Body of pancreas (tissue), 4 donors: ENCODE measurements at regions not wholly inside any gene's neighbourhood (a gene's known extent, or its start where the extent isn't known, plus 50 kb on each side); places are given as distances from the start of the nearest gene placed in this dataset.

Experiments used
- POLR2A ChIP-seq, 3 donors: fragments of 450-650 bp; IDR thresholded peaks; one replicate each; pipeline ENCODE4 v1.6.1; 2016; ENCODE audit warnings: antibody characterized with exemption in 3 of 3, mild to moderate bottlenecking in 2 of 3
- TF ChIP-seq, protein P1 (sequence below), 7 experiments: fragments of 450-650 bp in 4 of 7; fragments of 200-600 bp in 3 of 7; sonication (generic) in 3 of 7; IDR thresholded peaks; one replicate each; pipeline ENCODE4 v1.5.1; 2016 to 2019; ENCODE audit warnings: antibody characterized with exemption in 7 of 7

DNA sequence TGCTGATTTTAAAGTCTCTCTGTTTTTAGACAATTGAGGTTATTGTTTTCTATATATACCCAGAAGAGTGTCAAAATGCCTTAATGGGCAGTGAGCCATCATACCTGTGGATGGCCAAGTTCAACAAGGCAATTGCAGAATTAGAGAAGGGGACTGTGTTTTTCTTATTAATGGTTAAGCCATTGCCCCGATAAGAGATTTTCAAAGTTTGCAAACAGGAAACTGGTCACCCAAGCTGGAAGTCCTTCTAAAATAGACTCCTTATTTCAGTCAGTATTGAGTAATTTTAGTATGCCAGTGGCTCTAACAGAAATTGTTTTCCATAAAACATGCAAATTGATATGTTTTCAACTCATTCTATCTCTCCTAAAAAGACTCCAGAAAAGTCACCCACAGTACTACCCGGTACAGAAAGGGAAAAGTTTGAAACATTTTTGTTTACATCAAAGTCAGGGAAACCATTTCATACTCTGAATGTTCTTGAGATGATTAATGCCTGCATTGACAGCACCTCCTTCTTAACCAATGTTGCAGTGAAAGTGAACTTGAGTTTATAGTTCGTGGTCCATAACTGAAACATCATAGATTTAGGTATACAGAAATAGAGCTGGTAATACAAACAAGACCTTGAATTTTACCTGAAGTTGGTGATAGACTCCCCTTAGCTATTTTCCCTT, 191.1 kb downstream of the TMX1 start:
- TF ChIP-seq, protein P1, sequence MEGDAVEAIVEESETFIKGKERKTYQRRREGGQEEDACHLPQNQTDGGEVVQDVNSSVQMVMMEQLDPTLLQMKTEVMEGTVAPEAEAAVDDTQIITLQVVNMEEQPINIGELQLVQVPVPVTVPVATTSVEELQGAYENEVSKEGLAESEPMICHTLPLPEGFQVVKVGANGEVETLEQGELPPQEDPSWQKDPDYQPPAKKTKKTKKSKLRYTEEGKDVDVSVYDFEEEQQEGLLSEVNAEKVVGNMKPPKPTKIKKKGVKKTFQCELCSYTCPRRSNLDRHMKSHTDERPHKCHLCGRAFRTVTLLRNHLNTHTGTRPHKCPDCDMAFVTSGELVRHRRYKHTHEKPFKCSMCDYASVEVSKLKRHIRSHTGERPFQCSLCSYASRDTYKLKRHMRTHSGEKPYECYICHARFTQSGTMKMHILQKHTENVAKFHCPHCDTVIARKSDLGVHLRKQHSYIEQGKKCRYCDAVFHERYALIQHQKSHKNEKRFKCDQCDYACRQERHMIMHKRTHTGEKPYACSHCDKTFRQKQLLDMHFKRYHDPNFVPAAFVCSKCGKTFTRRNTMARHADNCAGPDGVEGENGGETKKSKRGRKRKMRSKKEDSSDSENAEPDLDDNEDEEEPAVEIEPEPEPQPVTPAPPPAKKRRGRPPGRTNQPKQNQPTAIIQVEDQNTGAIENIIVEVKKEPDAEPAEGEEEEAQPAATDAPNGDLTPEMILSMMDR (IDR thresholded peaks at IDR 0.05): no peak
- no peak for TF ChIP-seq POLR2A (IDR thresholded peaks at IDR 0.05)
